HG03025 (cell line): ENCODE measurements at regions not wholly inside any gene's neighbourhood (a gene's known extent, or its start where the extent isn't known, plus 50 kb on each side); places are given as distances from the start of the nearest gene placed in this dataset.
"Not testable (repeated sequence)": the region's sequence is repeated elsewhere in the genome, so short reads cannot be mapped to it uniquely, and the experiment has no call there.

Experiments
- ATAC-seq: cut with Tn5 transposase; IDR thresholded peaks from one replicate; pipeline ENCODE4 v1.9.1; 2021; ENCODE audit warnings: mild to moderate bottlenecking, moderate library complexity; ENCODE audit not compliant: unreplicated experiment, low FRiP score

- no peak for ATAC-seq
Measured at GRCh38 chr3:177249203-177249602, 51.9 kb upstream of the TBL1XR1 start.

GRCh38 chr3:177250151-177250550 is 52.9 kb upstream of the TBL1XR1 start:
- ATAC-seq: no peak

GRCh38 chr3:177251755-177252154 is 54.5 kb upstream of the TBL1XR1 start:
- ATAC-seq: no peak

GRCh38 chr3:177257006-177257405 is 59.7 kb upstream of the TBL1XR1 start:
- ATAC-seq: no peak

- no peak for ATAC-seq
Measured at GRCh38 chr3:177257625-177258024, 60.3 kb upstream of the TBL1XR1 start.

- ATAC-seq: no peak
Measured at GRCh38 chr3:177262396-177262795, 65.1 kb upstream of the TBL1XR1 start.

GRCh38 chr3:177263615-177264368 is 66.5 kb upstream of the TBL1XR1 start:
- no peak for ATAC-seq

- ATAC-seq: not testable (repeated sequence)
Measured at GRCh38 chr3:177271811-177272501, 74.7 kb upstream of the TBL1XR1 start.

GRCh38 chr3:177278016-177278415 is 80.7 kb upstream of the TBL1XR1 start:
- no peak for ATAC-seq

- no peak for ATAC-seq
Measured at GRCh38 chr3:177279118-177279815, 82.0 kb upstream of the TBL1XR1 start.

- no peak for ATAC-seq
Measured at GRCh38 chr3:177281292-177282118, 84.2 kb upstream of the TBL1XR1 start.

- no peak for ATAC-seq
Measured at GRCh38 chr3:177282119-177282655, 84.9 kb upstream of the TBL1XR1 start.

- no peak for ATAC-seq
Measured at GRCh38 chr3:177283983-177284382, 86.7 kb upstream of the TBL1XR1 start.

- no peak for ATAC-seq
Measured at GRCh38 chr3:177284383-177284881, 87.2 kb upstream of the TBL1XR1 start.

GRCh38 chr3:177286034-177286433 is 88.8 kb upstream of the TBL1XR1 start:
- ATAC-seq: no peak

- no peak for ATAC-seq
Measured at GRCh38 chr3:177287231-177287630, 89.9 kb upstream of the TBL1XR1 start.

GRCh38 chr3:177290633-177291032 is 93.4 kb upstream of the TBL1XR1 start:
- no peak for ATAC-seq

- no peak for ATAC-seq
Measured at GRCh38 chr3:177294221-177294620, 96.9 kb upstream of the TBL1XR1 start.

GRCh38 chr3:177295116-177295515 is 97.8 kb upstream of the TBL1XR1 start:
- no peak for ATAC-seq

- ATAC-seq: no peak
Measured at GRCh38 chr3:177299250-177299649, 102.0 kb upstream of the TBL1XR1 start.
